Esophagus squamous epithelium (tissue), 4 donors: ENCODE measurements at regions not wholly inside any gene's neighbourhood (a gene's known extent, or its start where the extent isn't known, plus 50 kb on each side); places are given as distances from the start of the nearest gene placed in this dataset.

Source experiments
- CTCF ChIP-seq, 6 experiments: fragments of 450-650 bp in 4 of 6; fragments of 200-600 bp in 2 of 6; sonication (generic) in 2 of 6; IDR thresholded peaks; one replicate each; pipeline ENCODE4 v1.5.1; 2016 to 2019; ENCODE audit warnings: antibody characterized with exemption in 6 of 6, mild to moderate bottlenecking in 4 of 6, moderate library complexity in 4 of 6
- POLR2A ChIP-seq, 4 donors: fragments of 450-650 bp; IDR thresholded peaks; one replicate each; pipeline ENCODE4 v1.6.1; 2017; ENCODE audit warnings: antibody characterized with exemption in 4 of 4, mild to moderate bottlenecking in 4 of 4, moderate library complexity in 3 of 4

GRCh38 chr18:75739682-75740081, 312.2 kb upstream of the SMIM21 start:
- TF ChIP-seq POLR2A (IDR thresholded peaks at IDR 0.05) (no peak), CTCF (IDR thresholded peaks at IDR 0.05) (no peak)
